Activated CD4-positive, alpha-beta T cell treated with anti-CD3 and anti-CD28 coated beads, Interleukin-2, amount 10 ng/mL, durations not matched to agents 7 days and 5 days (primary cell): ENCODE measurements at regions not wholly inside any gene's neighbourhood (a gene's known extent, or its start where the extent isn't known, plus 50 kb on each side); places are given as distances from the start of the nearest gene placed in this dataset.

Source experiments
- CTCF ChIA-PET: fragments of 350-600 bp; sonication (Branson Sonifier 250); formaldehyde crosslinking; loops from one replicate; lab custom pipeline; 2021; ENCODE audit warnings: antibody characterized with exemption; lab: Charles Lee
- POLR2A ChIA-PET: fragments of 350-600 bp; sonication (Branson Sonifier 250); formaldehyde crosslinking; loops from one replicate; lab custom pipeline; 2021; ENCODE audit warnings: antibody characterized with exemption; lab: Charles Lee
- DNase-seq: peaks from one replicate; pipeline ENCODE4 v3.0.0-alpha.2; 2020
- H3K27ac Mint-ChIP-seq: one replicate; pipeline ENCODE4 v1.8.0; 2021; ENCODE audit warnings: mild to moderate bottlenecking, moderate library complexity, mixed read lengths
- H3K27me3 Mint-ChIP-seq: one replicate; pipeline ENCODE4 v1.8.0; 2021; ENCODE audit warnings: mixed read lengths
- H3K36me3 Mint-ChIP-seq: one replicate; pipeline ENCODE4 v1.8.0; 2021; ENCODE audit warnings: low read depth, mixed read lengths
- H3K4me1 Mint-ChIP-seq: one replicate; pipeline ENCODE4 v1.8.0; 2021; ENCODE audit warnings: mixed read lengths
- H3K4me3 Mint-ChIP-seq: one replicate; pipeline ENCODE4 v1.8.0; 2021; ENCODE audit warnings: mild to moderate bottlenecking, moderate library complexity, mixed read lengths
- H3K9me3 Mint-ChIP-seq: one replicate; pipeline ENCODE4 v1.8.0; 2021; ENCODE audit warnings: mixed read lengths

DNA sequence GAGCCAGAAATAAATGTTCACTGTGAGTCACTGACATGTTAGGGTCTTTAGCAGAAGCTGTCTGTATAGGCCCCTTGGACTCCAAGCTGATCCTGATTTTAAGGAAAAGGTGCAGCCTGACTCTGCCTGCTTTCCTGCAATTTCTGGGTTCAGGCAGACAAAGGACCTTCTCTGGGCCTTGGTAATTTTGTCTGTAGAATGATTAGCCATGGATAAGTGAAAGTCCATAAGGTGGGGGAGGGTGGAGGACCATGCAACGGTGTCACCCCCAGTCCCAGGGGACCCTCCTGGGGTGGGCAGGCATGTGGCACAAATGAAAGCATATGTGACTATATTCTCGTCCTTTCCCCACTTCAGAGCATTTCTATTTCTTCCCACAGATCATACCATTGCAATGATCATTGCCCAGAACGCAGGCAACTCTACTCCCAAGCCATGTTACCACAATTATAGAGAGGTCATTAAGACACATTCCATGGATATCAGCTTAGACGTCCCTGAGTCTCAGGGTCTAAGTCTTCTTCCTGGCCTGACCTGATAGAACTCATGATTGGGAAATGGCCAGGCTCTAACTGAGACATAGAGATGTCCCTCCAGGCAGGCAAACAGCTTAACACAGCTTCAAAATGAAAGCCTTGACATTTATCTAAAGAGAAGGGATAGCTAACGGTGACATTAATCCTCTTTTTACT is 157.9 kb upstream of the ALDH1B1 start:
- no peak for DNase-seq
- Mint-ChIP-seq H3K27me3 (peaks cover 6% of the 10 kb centered on the region), H3K27ac (no peak overlapping the region), H3K9me3 (no peaks in the 10 kb centered on the region), H3K4me3 (no peak overlapping the region), H3K36me3 (no peaks in the 10 kb centered on the region), H3K4me1 (no peaks in the 10 kb centered on the region)
- ChIA-PET CTCF (no interaction called here), POLR2A (no interaction called here)

DNA sequence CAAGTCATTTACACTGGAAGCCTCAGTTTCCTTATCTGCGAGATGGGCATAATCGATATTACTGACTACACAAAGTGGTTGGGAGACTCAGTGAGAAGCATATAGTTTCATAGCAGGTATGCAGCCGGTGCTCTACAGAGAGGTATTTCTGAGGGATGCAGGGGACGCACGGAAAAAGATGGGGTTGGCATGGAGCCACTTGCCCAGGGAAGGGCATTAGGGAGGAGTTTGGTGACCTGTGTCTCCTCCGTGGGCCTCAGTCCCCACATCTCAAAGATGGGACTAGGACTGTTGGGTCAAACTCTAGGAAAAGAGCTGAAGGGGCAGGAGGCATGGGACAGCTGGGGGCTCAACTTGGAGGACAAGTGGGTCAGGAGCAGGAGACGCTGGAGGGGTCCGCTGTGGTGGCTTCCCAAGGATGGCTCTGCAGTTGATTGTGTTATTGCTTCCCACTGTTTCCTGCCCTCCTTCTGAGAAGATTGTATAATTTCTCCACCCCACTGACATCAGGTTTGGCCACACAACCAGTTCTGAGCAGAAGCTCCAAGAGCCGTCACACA is 158.6 kb upstream of the ALDH1B1 start:
- POLR2A ChIA-PET = no interaction called here

DNA sequence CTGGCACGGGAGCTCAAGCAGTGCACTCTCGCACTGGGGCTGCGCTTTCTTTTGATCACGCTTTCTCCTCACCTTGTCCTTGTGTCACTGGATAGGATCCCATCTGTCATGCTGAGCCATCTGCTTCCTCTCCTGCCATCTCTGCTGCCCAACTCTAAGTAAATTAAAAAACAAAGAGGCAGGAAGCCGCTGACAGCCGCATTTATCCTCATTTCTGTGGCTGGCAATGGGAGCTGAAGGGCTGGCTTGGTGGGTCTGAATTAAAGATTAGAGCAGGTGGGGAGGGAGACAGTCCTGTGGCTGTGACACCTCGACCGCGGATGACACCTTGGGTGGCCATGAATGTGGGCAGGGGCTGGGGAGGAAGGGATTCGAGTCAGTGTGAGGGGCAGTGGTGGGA is 159.2 kb upstream of the ALDH1B1 start:
- H3K4me1 Mint-ChIP-seq = peaks cover 2% of the 10 kb centered on the region
- peaks cover 10% of the 10 kb centered on the region for H3K27me3 Mint-ChIP-seq
- no peak overlapping the region for H3K4me3 Mint-ChIP-seq
- CTCF ChIA-PET = no interaction called here
- DNase-seq = no peak
- H3K27ac Mint-ChIP-seq = no peak overlapping the region
- POLR2A ChIA-PET = no interaction called here
- H3K36me3 Mint-ChIP-seq = no peaks in the 10 kb centered on the region
- no peaks in the 10 kb centered on the region for H3K9me3 Mint-ChIP-seq

More for the DNA sequence above, 158.6 kb upstream of the ALDH1B1 start:
- H3K9me3 Mint-ChIP-seq = no peaks in the 10 kb centered on the region
- no peaks in the 10 kb centered on the region for H3K4me1 Mint-ChIP-seq
- no peak overlapping the region for H3K4me3 Mint-ChIP-seq
- no peak for DNase-seq
- H3K36me3 Mint-ChIP-seq = no peaks in the 10 kb centered on the region
- H3K27me3 Mint-ChIP-seq = peaks cover 10% of the 10 kb centered on the region
- no peak overlapping the region for H3K27ac Mint-ChIP-seq
- CTCF ChIA-PET = no interaction called here

- H3K9me3 Mint-ChIP-seq = no peaks in the 10 kb centered on the region
- peaks cover 6% of the 10 kb centered on the region for H3K4me1 Mint-ChIP-seq
- DNase-seq = no peak
- H3K36me3 Mint-ChIP-seq = no peaks in the 10 kb centered on the region
- H3K4me3 Mint-ChIP-seq = no peak overlapping the region
- POLR2A ChIA-PET = no interaction called here
- H3K27ac Mint-ChIP-seq = no peak overlapping the region
- CTCF ChIA-PET = no interaction called here
- peaks cover 10% of the 10 kb centered on the region for H3K27me3 Mint-ChIP-seq
Measured at GRCh38 chr9:38232895-38233294, 159.6 kb upstream of the ALDH1B1 start.

GRCh38 chr9:38229504-38230155 is 160.6 kb upstream of the SHB start:
- Mint-ChIP-seq H3K36me3 (no peaks in the 10 kb centered on the region), H3K4me3 (no peak overlapping the region), H3K27ac (no peak overlapping the region), H3K27me3 (peaks cover 12% of the 10 kb centered on the region), H3K4me1 (peaks cover 20% of the 10 kb centered on the region), H3K9me3 (no peaks in the 10 kb centered on the region)
- POLR2A ChIA-PET = no interaction called here
- no peak for DNase-seq
- CTCF ChIA-PET = no interaction called here

- no peak overlapping the region for H3K27ac Mint-ChIP-seq
- CTCF ChIA-PET = interaction anchor here (0.6 kb wide), 1 partner anchor 176 kb away, joined by 3 read pairs; no protein-coding TSS in a partner anchor
- H3K27me3 Mint-ChIP-seq = peaks cover 12% of the 10 kb centered on the region
- POLR2A ChIA-PET = no interaction called here
- H3K4me3 Mint-ChIP-seq = no peak overlapping the region
- no peak for DNase-seq
- H3K4me1 Mint-ChIP-seq = peaks cover 20% of the 10 kb centered on the region
- H3K36me3 Mint-ChIP-seq = no peaks in the 10 kb centered on the region
- H3K9me3 Mint-ChIP-seq = no peaks in the 10 kb centered on the region
Measured at GRCh38 chr9:38229104-38229500, 160.1 kb upstream of the SHB start.

DNA sequence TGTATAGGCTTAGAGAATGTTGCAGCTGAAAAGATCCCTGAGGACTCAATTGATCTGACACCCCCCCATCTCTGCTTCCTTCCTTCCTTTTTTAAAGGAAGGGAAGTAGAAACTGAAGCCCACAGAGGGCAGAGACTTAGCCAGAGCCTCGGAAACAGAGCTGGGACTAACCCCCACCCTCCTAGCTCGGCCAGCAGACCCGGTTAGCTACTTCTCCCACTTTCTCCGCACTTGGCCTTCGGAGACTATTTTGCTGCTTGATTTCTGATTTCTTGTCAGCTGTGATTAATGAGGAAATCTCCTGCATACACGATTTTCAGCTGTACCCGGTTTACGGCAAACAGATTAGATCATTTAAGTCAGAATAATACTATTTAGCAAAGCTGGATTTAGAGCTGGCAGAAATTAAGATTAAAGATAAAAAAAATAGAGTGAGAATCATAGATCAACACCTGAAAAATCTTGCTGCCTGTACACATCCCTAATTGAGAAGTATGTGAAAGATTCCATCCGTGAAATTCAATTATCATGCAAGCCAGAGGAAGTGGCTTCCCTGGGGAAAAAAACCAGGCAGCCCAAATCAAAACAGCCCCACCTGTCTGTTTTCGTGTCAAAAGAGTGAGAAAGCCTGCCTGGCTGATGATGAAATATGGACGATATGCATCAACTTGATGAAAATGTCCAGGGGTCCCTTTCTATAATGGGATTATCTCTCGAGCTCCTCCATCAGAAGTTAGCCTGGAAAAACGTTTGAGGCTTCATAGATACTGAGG is 159.5 kb upstream of the SHB start:
- H3K36me3 Mint-ChIP-seq = no peaks in the 10 kb centered on the region
- POLR2A ChIA-PET = no interaction called here
- no peak for DNase-seq
- no peak overlapping the region for H3K4me3 Mint-ChIP-seq
- H3K27ac Mint-ChIP-seq = no peak overlapping the region
- no peaks in the 10 kb centered on the region for H3K9me3 Mint-ChIP-seq
- CTCF ChIA-PET = interaction anchor here (0.6 kb wide), 1 partner anchor 175 kb away, joined by 3 read pairs; no protein-coding TSS in a partner anchor
- peaks cover 20% of the 10 kb centered on the region for H3K4me1 Mint-ChIP-seq
- H3K27me3 Mint-ChIP-seq = peaks cover 12% of the 10 kb centered on the region

DNA sequence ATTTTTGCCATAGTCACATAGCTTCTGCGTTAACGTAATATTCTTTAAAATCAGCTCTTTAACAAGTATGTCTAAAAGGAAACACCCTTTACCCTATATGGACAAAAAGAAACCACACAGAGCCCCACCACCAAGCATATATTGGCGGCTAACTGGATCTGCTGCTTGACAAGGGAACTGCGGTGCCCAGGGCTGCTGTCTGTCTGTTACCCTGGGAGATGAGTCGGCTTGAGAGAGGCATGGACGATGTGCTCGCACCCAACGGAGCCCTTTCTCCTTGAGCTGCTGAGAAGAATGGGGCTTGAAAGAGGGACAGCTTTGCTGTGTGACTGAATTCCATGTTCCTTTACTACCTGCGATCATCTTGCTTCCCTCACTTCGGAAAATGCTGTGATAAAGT is 158.6 kb upstream of the SHB start:
- peaks cover 20% of the 10 kb centered on the region for H3K4me1 Mint-ChIP-seq
- H3K27me3 Mint-ChIP-seq = peaks cover 15% of the 10 kb centered on the region
- no peak overlapping the region for H3K27ac Mint-ChIP-seq
- peak overlapping the region; percentile 55 for H3K4me3 Mint-ChIP-seq
- CTCF ChIA-PET = interaction anchor here (0.6 kb wide), 1 partner anchor 193 kb away, joined by 3 read pairs; no protein-coding TSS in a partner anchor
- POLR2A ChIA-PET = interaction anchor here (0.6 kb wide), 1 partner anchor 54 kb away, joined by 3 read pairs; no protein-coding TSS in a partner anchor
- no peaks in the 10 kb centered on the region for H3K9me3 Mint-ChIP-seq
- H3K36me3 Mint-ChIP-seq = no peaks in the 10 kb centered on the region
- DNase-seq = peak; percentile 35

- Mint-ChIP-seq H3K27me3 (peaks cover 15% of the 10 kb centered on the region), H3K27ac (no peak overlapping the region), H3K36me3 (no peaks in the 10 kb centered on the region), H3K9me3 (no peaks in the 10 kb centered on the region), H3K4me3 (peak overlapping the region; percentile 55), H3K4me1 (peaks cover 20% of the 10 kb centered on the region)
- POLR2A ChIA-PET = interaction anchor here (0.6 kb wide), 1 partner anchor 54 kb away, joined by 3 read pairs; no protein-coding TSS in a partner anchor
- DNase-seq = peak; percentile 71
- CTCF ChIA-PET = no interaction called here
Measured at GRCh38 chr9:38227061-38227540, 158.1 kb upstream of the SHB start.

DNA sequence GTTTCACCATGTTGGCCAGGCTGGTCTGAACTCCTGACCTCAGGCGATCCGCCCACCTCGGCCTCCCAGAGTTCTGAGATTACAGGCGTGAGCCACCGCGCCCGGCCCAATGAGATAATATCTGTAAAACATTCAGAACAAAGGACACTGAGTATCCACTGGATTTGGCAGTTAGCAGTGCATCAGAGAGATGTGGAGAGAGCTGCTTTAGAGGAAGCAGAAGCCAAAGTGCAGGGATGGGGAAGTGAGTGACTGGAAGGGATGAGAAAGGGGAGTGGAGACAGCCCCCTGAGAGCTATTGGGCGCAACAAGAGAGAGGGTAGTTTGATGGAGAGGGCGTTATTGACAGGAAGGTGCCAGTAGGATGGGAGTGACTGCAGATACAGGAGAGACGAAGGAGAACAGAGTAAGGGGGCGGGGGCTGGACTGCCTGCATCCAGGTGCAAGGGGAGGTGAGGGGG is 157.5 kb upstream of the SHB start:
- ChIA-PET CTCF (interaction anchor here (0.6 kb wide), 1 partner anchor 27 kb away, joined by 5 read pairs; no protein-coding TSS in a partner anchor), POLR2A (no interaction called here)
- Mint-ChIP-seq H3K4me1 (peaks cover 20% of the 10 kb centered on the region), H3K9me3 (no peaks in the 10 kb centered on the region), H3K36me3 (no peaks in the 10 kb centered on the region), H3K27me3 (peaks cover 15% of the 10 kb centered on the region), H3K4me3 (peak overlapping the region; percentile 18), H3K27ac (no peak overlapping the region)
- DNase-seq = no peak

DNA sequence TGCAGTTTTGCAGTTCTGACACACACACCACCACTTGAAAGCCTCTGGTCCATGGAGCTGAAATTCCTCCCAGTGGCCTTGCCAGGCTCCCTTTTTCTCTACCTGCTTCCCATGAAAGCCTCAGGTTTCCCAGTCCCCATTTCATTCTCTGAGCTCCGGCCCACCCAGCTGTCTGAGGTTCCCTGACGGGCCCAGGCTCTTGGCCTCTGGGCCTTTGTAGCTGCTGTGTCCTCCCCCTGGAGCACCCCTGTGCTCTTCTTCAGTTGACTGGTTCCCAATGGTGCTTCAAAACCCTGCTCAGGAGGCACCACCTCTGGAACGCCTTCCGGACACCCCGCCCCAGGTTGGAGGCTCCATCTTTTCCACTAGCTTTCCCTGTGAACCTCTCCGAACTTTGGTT is 155.9 kb upstream of the SHB start:
- Mint-ChIP-seq H3K4me1 (peaks cover 20% of the 10 kb centered on the region), H3K27ac (no peak overlapping the region), H3K9me3 (no peaks in the 10 kb centered on the region), H3K4me3 (no peak overlapping the region), H3K27me3 (peaks cover 12% of the 10 kb centered on the region), H3K36me3 (no peaks in the 10 kb centered on the region)
- CTCF ChIA-PET = interaction anchor here (1.0 kb wide), 1 partner anchor 94 kb away, joined by 3 read pairs; no protein-coding TSS in a partner anchor
- POLR2A ChIA-PET = no interaction called here
- no peak for DNase-seq

GRCh38 chr9:38216572-38216971 is 147.5 kb upstream of the SHB start:
- ChIA-PET POLR2A (no interaction called here), CTCF (interaction anchor here (0.7 kb wide), 1 partner anchor 1259 kb away, joined by 3 read pairs; no protein-coding TSS in a partner anchor)
- Mint-ChIP-seq H3K9me3 (no peaks in the 10 kb centered on the region), H3K36me3 (no peaks in the 10 kb centered on the region), H3K4me1 (no peaks in the 10 kb centered on the region), H3K27me3 (peaks cover 10% of the 10 kb centered on the region), H3K27ac (no peak overlapping the region), H3K4me3 (no peak overlapping the region)
- no peak for DNase-seq
